HG03520 (cell line): ENCODE measurements at regions not wholly inside any gene's neighbourhood (a gene's known extent, or its start where the extent isn't known, plus 50 kb on each side); places are given as distances from the start of the nearest gene placed in this dataset.

Experiments used
- ATAC-seq: cut with Tn5 transposase; IDR thresholded peaks from one replicate; pipeline ENCODE4 v1.9.1; 2021; ENCODE audit warnings: mild to moderate bottlenecking, moderate library complexity; ENCODE audit not compliant: unreplicated experiment

DNA sequence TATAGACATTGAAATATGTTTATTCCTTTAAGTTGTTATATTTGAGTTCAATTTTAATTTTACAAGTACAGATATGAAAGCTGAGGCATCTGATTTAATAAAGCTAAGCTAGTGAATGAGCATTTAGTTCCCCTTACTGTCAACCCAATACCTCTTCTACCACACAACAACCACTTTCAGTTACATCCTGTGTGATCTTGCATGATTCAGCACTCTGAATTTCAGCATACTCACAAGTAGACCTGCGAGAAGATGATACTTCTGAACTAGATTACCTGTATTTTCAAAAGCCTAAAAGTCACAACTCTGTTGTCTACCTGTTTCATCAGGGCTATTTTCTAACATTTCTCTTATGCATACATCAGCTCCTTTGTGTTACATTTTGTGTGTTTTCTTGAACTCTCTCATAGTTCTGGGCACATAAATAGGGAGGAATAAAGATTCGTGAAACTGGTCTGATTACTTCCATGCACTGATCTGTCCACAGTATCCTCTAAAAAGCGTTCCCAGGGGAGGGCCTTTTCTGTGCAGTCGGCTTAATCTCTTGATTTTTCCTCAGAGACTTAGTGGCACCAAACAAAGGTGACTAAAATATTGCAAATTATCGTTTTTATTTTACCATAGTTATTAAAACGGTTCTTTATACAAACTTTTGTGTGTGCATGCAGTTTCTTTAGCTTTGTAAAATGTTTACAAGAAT is 2025.5 kb upstream of the NUDT12 start:
- no peak for ATAC-seq

GRCh38 chr5:105581988-105582690 is 2019.5 kb upstream of the NUDT12 start:
- ATAC-seq = no peak

- no peak for ATAC-seq
Measured at GRCh38 chr5:105573575-105573974, 2011.0 kb upstream of the NUDT12 start.

GRCh38 chr5:105565531-105565930 is 2002.9 kb upstream of the NUDT12 start:
- no peak for ATAC-seq

DNA sequence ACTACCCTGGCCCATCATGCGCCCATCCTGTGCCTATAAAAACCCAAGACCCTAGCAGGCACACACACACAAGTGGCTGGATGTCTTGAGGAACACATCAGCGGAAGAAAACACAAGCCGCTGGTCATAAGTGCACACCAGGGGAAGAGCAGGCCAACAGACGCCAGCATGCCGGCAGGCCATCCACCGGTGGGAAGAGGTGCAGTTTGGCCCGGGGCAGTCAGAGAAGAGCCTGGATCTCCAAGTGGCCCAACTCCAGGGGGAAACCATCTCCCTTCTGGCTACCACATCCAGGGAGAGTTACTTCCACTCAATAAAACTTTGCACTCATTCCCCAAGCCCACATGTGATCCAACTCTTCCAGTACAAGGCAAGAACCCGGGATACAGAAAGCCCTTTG is 2001.3 kb upstream of the NUDT12 start:
- ATAC-seq = no peak

GRCh38 chr5:105554568-105555169 is 1992.1 kb upstream of the NUDT12 start:
- no peak for ATAC-seq

- no peak for ATAC-seq
Measured at GRCh38 chr5:105544300-105544699, 1981.7 kb upstream of the NUDT12 start.

GRCh38 chr5:105536675-105537074 is 1974.1 kb upstream of the NUDT12 start:
- ATAC-seq = no peak

DNA sequence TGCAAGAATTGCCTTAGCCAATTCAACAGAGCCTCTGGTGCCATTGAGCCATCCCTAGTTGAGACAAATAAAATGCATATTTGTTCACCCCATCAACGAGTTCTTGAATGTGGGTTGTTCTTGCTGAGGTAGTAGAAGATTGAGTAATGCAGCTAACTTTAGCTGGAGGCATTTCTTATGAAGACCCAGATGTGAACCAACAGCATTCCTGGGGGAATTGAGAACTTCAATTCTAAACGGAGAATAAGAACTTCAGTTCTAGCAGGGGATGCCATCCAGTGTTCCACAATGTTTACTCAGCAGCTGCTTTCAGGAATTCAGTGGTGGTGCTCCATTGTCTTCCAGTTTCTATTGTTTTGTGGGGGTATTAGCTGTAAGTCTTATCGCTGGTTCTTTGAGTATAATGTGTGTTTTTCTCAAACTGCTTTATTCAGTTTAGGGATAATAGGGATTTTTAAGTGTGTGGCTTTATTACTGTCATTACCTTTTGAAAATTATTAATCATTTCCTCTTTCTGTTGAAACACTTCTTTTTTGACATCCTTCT is 1968.2 kb upstream of the NUDT12 start:
- ATAC-seq = no peak

DNA sequence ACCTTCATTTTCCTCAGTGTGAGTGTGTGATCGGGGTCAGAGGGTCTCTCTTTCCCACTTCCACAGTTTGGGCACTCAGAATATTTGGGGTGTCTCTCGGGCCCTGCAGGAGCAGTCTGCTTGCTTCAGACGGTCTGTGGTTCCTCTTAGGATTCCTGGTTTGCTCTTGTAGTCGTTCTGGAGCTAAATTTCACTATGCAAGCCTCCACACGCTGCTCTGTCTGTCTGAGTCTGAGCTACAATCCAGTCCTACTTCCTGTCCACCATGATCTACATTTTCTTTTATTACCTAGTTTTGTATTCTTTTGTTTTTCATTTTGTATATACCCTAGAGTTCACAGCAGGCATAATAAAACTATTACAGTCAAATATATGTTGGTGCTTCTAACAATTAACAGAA is 1967.3 kb upstream of the NUDT12 start:
- ATAC-seq = no peak

- no peak for ATAC-seq
Measured at GRCh38 chr5:105508519-105508918, 1945.9 kb upstream of the NUDT12 start.

DNA sequence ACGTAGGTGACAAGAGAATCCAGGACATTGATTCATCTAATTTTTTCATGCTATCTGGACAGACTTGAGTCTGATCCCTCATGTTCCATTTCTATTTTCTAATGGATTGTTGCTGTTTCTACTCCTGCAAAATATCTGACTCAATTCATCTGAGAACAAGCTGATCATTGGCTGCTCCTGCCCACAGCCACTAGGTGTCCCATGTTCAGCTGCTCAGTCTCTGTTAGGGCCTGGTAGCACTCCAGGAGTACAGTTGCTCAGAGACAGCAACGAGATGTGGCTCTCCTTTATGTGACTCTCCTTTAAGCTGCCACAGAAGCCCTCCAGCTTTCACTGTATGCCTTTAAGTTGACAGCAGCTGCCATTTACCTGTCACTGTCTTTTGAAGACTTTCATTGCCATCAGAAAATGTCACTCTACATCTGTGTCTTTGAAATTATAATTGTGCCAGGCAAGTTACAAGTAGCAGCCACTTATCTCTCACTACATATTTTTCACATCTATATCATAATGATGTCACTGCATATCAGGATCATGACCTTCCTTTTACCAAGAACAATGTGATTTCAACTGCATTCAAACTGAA is 1944.2 kb upstream of the NUDT12 start:
- ATAC-seq = no peak

DNA sequence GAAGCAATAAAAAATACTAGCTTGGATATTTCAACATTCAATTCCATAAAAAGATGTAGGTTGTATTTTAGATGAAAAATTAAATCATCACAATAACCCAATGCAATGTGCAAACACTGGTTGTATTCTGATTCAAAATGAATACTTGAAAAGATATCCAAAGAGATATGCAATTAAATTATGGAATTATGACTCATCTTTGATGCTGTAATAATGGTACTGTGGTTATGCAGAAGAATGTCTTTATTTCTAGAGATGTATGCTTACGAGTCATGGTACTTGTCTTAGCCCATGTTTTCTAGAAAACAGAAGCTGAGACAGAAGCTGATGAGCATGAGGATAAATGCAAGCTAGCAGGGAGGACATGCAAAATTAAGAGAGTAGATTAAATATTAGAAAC is 1941.4 kb upstream of the NUDT12 start:
- no peak for ATAC-seq

DNA sequence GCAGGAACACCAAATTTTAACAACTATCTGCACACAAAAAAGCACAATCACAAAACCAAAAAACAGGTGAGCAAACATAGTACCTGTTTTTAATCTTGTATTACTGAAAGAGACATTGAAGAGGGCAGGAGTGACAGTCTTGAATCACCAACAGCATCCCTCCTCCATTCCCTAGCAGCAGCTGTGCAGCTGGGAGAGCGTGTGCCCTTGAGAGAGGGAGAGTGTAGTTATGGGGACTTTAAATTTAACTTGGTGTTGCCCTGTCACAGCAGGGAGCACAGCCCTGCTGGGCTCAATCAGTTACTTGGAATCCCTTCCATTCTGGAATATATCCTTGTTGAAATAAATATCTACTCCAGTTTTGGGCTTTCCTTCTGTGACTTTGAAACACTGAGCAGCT is 1938.7 kb upstream of the NUDT12 start:
- no peak for ATAC-seq

DNA sequence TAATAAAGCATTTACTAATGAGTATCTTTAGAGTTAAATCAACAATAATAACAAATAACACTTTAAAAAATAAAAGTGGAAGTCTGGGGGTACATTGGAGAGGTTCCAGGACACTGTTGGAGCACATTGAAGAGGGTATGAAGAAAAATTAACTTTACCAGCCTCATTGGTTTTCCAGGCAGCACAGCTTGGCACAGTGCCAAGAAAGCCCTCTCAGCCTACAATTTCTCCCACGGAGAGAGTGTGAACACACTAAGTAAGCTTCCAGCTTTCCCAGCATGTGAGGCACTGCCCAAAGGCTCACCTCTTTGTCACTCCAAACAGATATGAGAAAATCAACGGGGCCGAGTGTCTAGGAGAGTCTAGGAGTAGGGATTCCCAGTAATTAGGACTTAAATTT is 1912.8 kb upstream of the NUDT12 start:
- no peak for ATAC-seq

- no peak for ATAC-seq
Measured at GRCh38 chr5:105462377-105462776, 1899.8 kb upstream of the NUDT12 start.

DNA sequence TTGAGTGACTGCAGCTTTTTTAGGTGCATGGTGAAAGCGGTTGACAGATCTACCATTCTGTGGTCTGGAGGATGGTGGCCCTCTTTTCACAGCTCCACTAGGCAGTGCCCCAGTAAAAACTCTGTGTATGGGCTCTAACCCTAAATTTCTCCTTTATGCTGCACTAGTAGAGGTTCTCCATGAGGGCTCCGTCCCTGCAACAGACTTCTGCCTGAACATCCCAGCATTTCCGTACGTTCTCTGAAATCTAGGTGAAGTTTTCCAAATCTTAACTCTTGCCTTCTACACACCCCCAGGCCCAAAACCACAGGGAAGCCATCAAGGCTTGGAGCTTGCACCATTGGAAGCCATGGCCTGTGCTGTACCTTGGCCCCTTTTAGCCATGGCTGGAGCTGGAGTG is 1898.1 kb upstream of the NUDT12 start:
- ATAC-seq = no peak

- ATAC-seq = no peak
Measured at GRCh38 chr5:105453216-105453807, 1890.7 kb upstream of the NUDT12 start.

- no peak for ATAC-seq
Measured at GRCh38 chr5:105448271-105448670, 1885.7 kb upstream of the NUDT12 start.

DNA sequence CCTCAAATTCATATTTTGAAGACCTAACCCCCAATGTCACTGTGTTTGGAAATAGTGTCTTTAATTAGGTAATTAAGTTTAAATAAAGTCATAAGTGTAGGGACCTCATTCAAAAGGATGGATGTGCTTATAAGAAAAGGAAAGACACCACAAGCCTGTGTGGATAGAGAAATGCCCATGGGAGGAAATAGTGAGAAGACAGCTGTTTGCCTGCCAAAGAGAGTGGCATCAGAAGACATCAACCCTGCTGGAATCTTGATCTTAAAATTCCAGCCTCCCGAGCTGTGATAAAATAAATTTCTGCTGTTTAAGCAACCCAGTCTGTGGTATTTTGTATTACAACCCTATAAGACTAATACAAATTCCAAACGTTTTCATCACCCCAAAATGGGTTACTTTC is 1867.9 kb upstream of the NUDT12 start:
- ATAC-seq = no peak
